ENCODE measurements at regions not wholly inside any gene's neighbourhood (a gene's known extent, or its start where the extent isn't known, plus 50 kb on each side); places are given as distances from the start of the nearest gene placed in this dataset.

GRCh38 chr16:65662256-65662655 lies 540.4 kb upstream of the CDH11 start:
- H3K27ac ChIP-seq = no peak overlapping the region; a peak in 1 of 22 replicates
- no peak overlapping the region for H3K9ac ChIP-seq
- H3K36me3 ChIP-seq = no peaks in the 10 kb centered on the region
- no peaks in the 10 kb centered on the region for H4K20me1 ChIP-seq
- H3K27me3 ChIP-seq = no peaks in the 10 kb centered on the region
- peaks cover 44 to 92% (median 70%) of the 10 kb centered on the region in 10 experiments for H3K4me1 ChIP-seq
- H3K9me3 ChIP-seq (replicated peaks in 1 of 11) = peaks cover 0 to 4% (median 0%) of the 10 kb centered on the region in 11 experiments; a peak in 1 of 22 replicates
- H3K4me3 ChIP-seq = no peak overlapping the region
- no peak for TF ChIP-seq Cebpa-rat (IDR thresholded peaks at IDR 0.05)
- peak overlapping the region in 3 of 11 experiments; percentile 9 to 77 (median 56); a peak in 1 of 22 replicates for H3K4me2 ChIP-seq

DNA sequence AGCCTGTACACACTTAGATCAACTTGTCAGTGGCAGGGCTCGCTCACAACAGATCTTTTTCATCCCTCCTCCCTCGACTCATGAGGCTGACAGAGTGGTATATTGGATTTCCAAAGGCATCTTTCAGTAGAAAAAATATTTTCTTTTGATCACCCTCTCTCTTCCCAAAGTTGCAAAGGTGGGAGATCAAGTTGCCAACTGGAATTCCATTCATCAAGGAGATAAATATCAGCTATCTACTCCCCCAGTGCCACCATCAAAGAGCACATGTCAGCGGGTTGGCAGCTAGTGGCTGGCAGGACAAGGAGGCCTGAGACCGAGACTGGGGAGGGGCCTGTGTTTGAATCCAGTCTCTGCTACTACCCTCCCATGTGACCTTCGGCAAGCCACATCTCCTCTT lies 539.7 kb upstream of the CDH11 start:
- Histone ChIP-seq H3K4me3 (no peak overlapping the region), H3K27me3 (no peaks in the 10 kb centered on the region), H3K9ac (no peak overlapping the region), H3K36me3 (no peaks in the 10 kb centered on the region), H3K9me3 (replicated peaks in 1 of 11) (peaks cover 0 to 4% (median 0%) of the 10 kb centered on the region in 11 experiments; a peak in 1 of 22 replicates), H3K27ac (peak overlapping the region in 1 of 11 experiments; percentile 71; a peak in 2 of 22 replicates), H3K4me2 (peak overlapping the region in 2 of 11 experiments; percentile 81 to 82; a peak in 1 of 22 replicates), H3K4me1 (peaks cover 51 to 93% (median 73%) of the 10 kb centered on the region in 10 experiments), H4K20me1 (no peaks in the 10 kb centered on the region)
- TF ChIP-seq Cebpa-rat (IDR thresholded peaks at IDR 0.05) = no peak

GRCh38 chr16:65660390-65660789 lies 538.5 kb upstream of the CDH11 start:
- peak overlapping the region in 8 of 11 experiments; percentile 81 to 94 (median 88); a peak in 16 of 22 replicates for H3K4me2 ChIP-seq
- peaks cover 52 to 93% (median 82%) of the 10 kb centered on the region in 10 experiments for H3K4me1 ChIP-seq
- H3K27ac ChIP-seq = peak overlapping the region in 8 of 11 experiments; percentile 56 to 73 (median 71); a peak in 15 of 22 replicates
- peaks cover 0 to 4% (median 0%) of the 10 kb centered on the region in 11 experiments; a peak in 1 of 22 replicates for H3K9me3 ChIP-seq (replicated peaks in 1 of 11)
- H3K9ac ChIP-seq = peak overlapping the region in 1 of 11 experiments; percentile 57; a peak in 1 of 22 replicates
- H3K27me3 ChIP-seq = no peaks in the 10 kb centered on the region
- H4K20me1 ChIP-seq = no peaks in the 10 kb centered on the region
- no peaks in the 10 kb centered on the region for H3K36me3 ChIP-seq
- no peak overlapping the region for H3K4me3 ChIP-seq
- TF ChIP-seq Cebpa-rat (IDR thresholded peaks at IDR 0.05) = no peak

- no peaks in the 10 kb centered on the region for H4K20me1 ChIP-seq
- H3K4me2 ChIP-seq = peak overlapping the region in 10 of 11 experiments; percentile 75 to 94 (median 86); a peak in 20 of 22 replicates
Measured at GRCh38 chr16:65659758-65660157, 537.9 kb upstream of the CDH11 start.

GRCh38 chr16:65658787-65659220 lies 536.9 kb upstream of the CDH11 start:
- peaks cover 45 to 78% (median 68%) of the 10 kb centered on the region in 10 experiments for H3K4me1 ChIP-seq
- no peaks in the 10 kb centered on the region for H3K36me3 ChIP-seq
- no peaks in the 10 kb centered on the region for H3K27me3 ChIP-seq
- H3K9me3 ChIP-seq (replicated peaks in 1 of 11) = peaks cover 0 to 4% (median 0%) of the 10 kb centered on the region in 11 experiments; a peak in 1 of 22 replicates
- peak overlapping the region in 7 of 11 experiments; percentile 2 to 62 (median 56); a peak in 12 of 22 replicates for H3K9ac ChIP-seq
- H3K27ac ChIP-seq = peak overlapping the region in 9 of 11 experiments; percentile 40 to 73 (median 71); a peak in 18 of 22 replicates
- no peak for TF ChIP-seq Cebpa-rat (IDR thresholded peaks at IDR 0.05)
- no peaks in the 10 kb centered on the region for H4K20me1 ChIP-seq
- peak overlapping the region; percentile 75 to 94 (median 85) for H3K4me2 ChIP-seq
- H3K4me3 ChIP-seq = peak overlapping the region in 3 of 10 experiments; percentile 3 to 38 (median 34); a peak in 3 of 20 replicates

More at GRCh38 chr16:65659758-65660157, 537.9 kb upstream of the CDH11 start:
- Histone ChIP-seq H3K4me1 (peaks cover 52 to 87% (median 77%) of the 10 kb centered on the region in 10 experiments), H3K9me3 (replicated peaks in 1 of 11) (peaks cover 0 to 4% (median 0%) of the 10 kb centered on the region in 11 experiments; a peak in 1 of 22 replicates), H3K9ac (peak overlapping the region in 8 of 11 experiments; percentile 18 to 62 (median 52); a peak in 8 of 22 replicates), H3K36me3 (no peaks in the 10 kb centered on the region), H3K4me3 (no peak overlapping the region), H3K27ac (peak overlapping the region in 8 of 11 experiments; percentile 56 to 73 (median 71); a peak in 16 of 22 replicates), H3K27me3 (no peaks in the 10 kb centered on the region)
- no peak for TF ChIP-seq Cebpa-rat (IDR thresholded peaks at IDR 0.05)

- peak overlapping the region; percentile 75 to 94 (median 85) for H3K4me2 ChIP-seq
Measured at GRCh38 chr16:65658349-65658748, 536.5 kb upstream of the CDH11 start.

GRCh38 chr16:65657556-65657955 lies 535.7 kb upstream of the CDH11 start:
- Histone ChIP-seq H3K27me3 (no peaks in the 10 kb centered on the region), H3K9me3 (replicated peaks in 1 of 11) (peaks cover 0 to 2% (median 0%) of the 10 kb centered on the region in 11 experiments; a peak in 1 of 22 replicates), H3K4me3 (no peak overlapping the region), H3K36me3 (no peaks in the 10 kb centered on the region), H3K4me1 (peaks cover 33 to 65% (median 56%) of the 10 kb centered on the region in 10 experiments), H4K20me1 (no peaks in the 10 kb centered on the region), H3K9ac (no peak overlapping the region), H3K27ac (peak overlapping the region in 4 of 11 experiments; percentile 2 to 73 (median 72); a peak in 2 of 22 replicates), H3K4me2 (peak overlapping the region; percentile 31 to 94 (median 85); a peak in 21 of 22 replicates)
- TF ChIP-seq Cebpa-rat (IDR thresholded peaks at IDR 0.05) = no peak

More at GRCh38 chr16:65658349-65658748, 536.5 kb upstream of the CDH11 start:
- peaks cover 41 to 73% (median 63%) of the 10 kb centered on the region in 10 experiments for H3K4me1 ChIP-seq
- H3K27me3 ChIP-seq = no peaks in the 10 kb centered on the region
- no peaks in the 10 kb centered on the region for H4K20me1 ChIP-seq
- peak overlapping the region in 9 of 11 experiments; percentile 40 to 73 (median 71); a peak in 17 of 22 replicates for H3K27ac ChIP-seq
- no peak for TF ChIP-seq Cebpa-rat (IDR thresholded peaks at IDR 0.05)
- H3K36me3 ChIP-seq = no peaks in the 10 kb centered on the region
- H3K9me3 ChIP-seq (replicated peaks in 1 of 11) = peaks cover 0 to 4% (median 0%) of the 10 kb centered on the region in 11 experiments; a peak in 1 of 22 replicates
- H3K4me3 ChIP-seq = no peak overlapping the region
- peak overlapping the region in 5 of 11 experiments; percentile 39 to 62 (median 57); a peak in 6 of 22 replicates for H3K9ac ChIP-seq

DNA sequence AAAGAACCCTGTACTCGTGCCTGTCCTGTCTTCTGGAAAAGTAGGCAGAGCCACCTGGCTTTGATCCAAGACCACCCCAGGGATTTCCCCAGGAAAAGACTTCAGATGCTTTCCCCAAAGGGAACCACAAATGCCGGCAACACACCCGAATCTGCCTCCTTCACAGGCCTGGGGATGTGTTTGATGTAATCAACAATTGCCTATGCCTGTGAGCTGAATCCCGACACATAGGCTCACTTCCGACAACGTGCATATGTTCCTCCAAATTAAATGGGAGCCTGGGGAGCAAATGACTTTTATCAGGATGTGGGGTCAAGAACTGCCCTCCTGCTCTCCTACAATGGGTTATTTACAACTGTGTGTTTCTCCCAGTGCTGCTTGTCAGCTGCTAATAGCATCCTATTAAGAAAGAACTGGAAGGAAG lies 535.2 kb upstream of the CDH11 start:
- Histone ChIP-seq H3K9me3 (replicated peaks in 1 of 11) (no peaks in the 10 kb centered on the region), H3K4me1 (peaks cover 32 to 63% (median 56%) of the 10 kb centered on the region in 10 experiments), H3K36me3 (no peaks in the 10 kb centered on the region), H4K20me1 (no peaks in the 10 kb centered on the region), H3K9ac (no peak overlapping the region), H3K27ac (peak overlapping the region in 2 of 11 experiments; percentile 2 to 16; a peak in 3 of 22 replicates), H3K27me3 (no peaks in the 10 kb centered on the region), H3K4me2 (peak overlapping the region; percentile 31 to 94 (median 85)), H3K4me3 (no peak overlapping the region)
- TF ChIP-seq Cebpa-rat (IDR thresholded peaks at IDR 0.05) = no peak

DNA sequence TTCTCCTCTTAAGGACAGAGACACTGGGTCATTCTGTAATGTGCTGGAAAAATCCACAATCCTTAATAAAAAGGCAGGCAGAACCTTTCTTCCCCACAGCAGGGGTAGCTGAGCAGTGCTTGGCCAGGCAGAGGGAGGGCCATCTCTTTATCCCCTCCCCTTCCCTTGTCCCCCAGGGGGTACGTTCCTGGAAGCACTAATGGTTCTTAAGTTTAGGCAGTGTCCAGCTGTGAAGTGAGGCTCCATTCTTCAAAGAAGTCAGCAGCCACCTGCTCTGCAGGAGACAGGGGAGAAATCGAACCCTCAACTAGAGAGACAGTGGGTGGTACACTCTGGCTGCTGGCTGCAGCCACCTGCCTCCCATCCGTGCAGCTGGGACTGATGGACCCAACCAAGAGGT lies 533.9 kb upstream of the CDH11 start:
- peaks cover 32 to 56% (median 52%) of the 10 kb centered on the region in 10 experiments for H3K4me1 ChIP-seq
- H4K20me1 ChIP-seq = no peaks in the 10 kb centered on the region
- no peaks in the 10 kb centered on the region for H3K9me3 ChIP-seq (replicated peaks in 1 of 11)
- H3K36me3 ChIP-seq = no peaks in the 10 kb centered on the region
- no peak overlapping the region for H3K27ac ChIP-seq
- no peaks in the 10 kb centered on the region for H3K27me3 ChIP-seq
- peak overlapping the region in 8 of 11 experiments; percentile 81 to 94 (median 88); a peak in 15 of 22 replicates for H3K4me2 ChIP-seq
- no peak for TF ChIP-seq Cebpa-rat (IDR thresholded peaks at IDR 0.05)
- no peak overlapping the region for H3K4me3 ChIP-seq
- no peak overlapping the region for H3K9ac ChIP-seq

Measured in BLaER1 treated with 17β-estradiol and CSF1 and Interleukin-3, amounts not matched to agents 10 nM and 100 nM (cell line).